ENCODE measurements at regions not wholly inside any gene's neighbourhood (a gene's known extent, or its start where the extent isn't known, plus 50 kb on each side); places are given as distances from the start of the nearest gene placed in this dataset.

- peaks cover 3% of the 10 kb centered on the region for H3K27me3 Mint-ChIP-seq
- no peaks in the 10 kb centered on the region for H3K36me3 Mint-ChIP-seq (ENCODE audit: low read depth)
- CTCF ChIA-PET = no interaction called here
- no peak overlapping the region for H3K4me3 Mint-ChIP-seq
- H3K27ac Mint-ChIP-seq = no peak overlapping the region
- ATAC-seq = no peak
- peaks cover 2% of the 10 kb centered on the region for H3K9me3 Mint-ChIP-seq (ENCODE audit: low read depth)
- POLR2A ChIA-PET = no interaction called here
- H3K4me1 Mint-ChIP-seq = no peaks in the 10 kb centered on the region
- intact Hi-C loops (cut with DNase I, micrococcal nuclease) = no loop called here
- no peak for DNase-seq
These were observed 930.8 kb downstream of the TFAP2A start for GRCh38 chr6:9484091-9484490.

- H3K27ac Mint-ChIP-seq = no peak overlapping the region
- POLR2A ChIA-PET = no interaction called here
- no peaks in the 10 kb centered on the region for H3K36me3 Mint-ChIP-seq (ENCODE audit: low read depth)
- CTCF ChIA-PET = interaction anchor here (0.9 kb wide), 1 partner anchor 499 kb away, joined by 3 read pairs; no protein-coding TSS in a partner anchor
- intact Hi-C loops (cut with DNase I, micrococcal nuclease) = no loop called here
- peaks cover 2% of the 10 kb centered on the region for H3K9me3 Mint-ChIP-seq (ENCODE audit: low read depth)
- H3K4me3 Mint-ChIP-seq = no peak overlapping the region
- peaks cover 3% of the 10 kb centered on the region for H3K27me3 Mint-ChIP-seq
- ATAC-seq (peak; percentile 53), DNase-seq (no peak)
- no peaks in the 10 kb centered on the region for H3K4me1 Mint-ChIP-seq
These were observed 932.7 kb downstream of the TFAP2A start for GRCh38 chr6:9482030-9482738.

DNA sequence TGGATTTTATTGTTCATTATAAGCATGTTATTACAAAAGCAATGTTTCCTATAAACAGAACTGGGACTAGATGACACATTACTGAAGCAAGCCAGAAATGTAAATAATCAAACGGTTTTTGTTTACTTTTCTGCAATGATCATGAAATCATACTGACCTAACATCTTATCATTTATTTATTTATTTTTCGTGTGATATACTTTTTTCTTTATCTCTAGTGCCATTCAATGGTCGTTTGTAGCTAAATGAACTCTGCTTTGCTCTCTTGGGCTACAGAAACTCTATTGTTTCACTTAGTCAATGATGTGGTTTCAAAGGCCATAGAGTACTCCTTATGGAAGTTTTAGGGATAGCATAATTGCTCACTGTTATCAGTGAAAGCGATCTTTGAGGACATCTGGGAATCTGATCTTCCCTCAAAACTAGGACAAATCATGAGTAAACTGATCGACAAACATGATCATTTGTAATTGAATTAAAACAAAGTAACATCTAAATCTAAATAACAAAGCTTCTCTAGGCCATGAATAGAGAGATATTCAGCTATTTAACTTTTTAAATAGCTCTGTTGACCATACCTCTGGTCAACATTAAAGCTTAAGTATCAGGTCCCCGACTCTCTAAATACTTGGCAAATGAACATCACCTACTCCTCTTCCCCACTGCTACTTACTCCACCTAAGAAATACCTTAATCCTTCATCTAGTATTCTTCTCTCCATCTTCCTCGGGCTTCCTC, 933.4 kb downstream of the TFAP2A start:
- Mint-ChIP-seq H3K27ac (no peak overlapping the region), H3K36me3 (ENCODE audit: low read depth) (no peaks in the 10 kb centered on the region), H3K4me3 (no peak overlapping the region), H3K4me1 (no peaks in the 10 kb centered on the region), H3K9me3 (ENCODE audit: low read depth) (peaks cover 2% of the 10 kb centered on the region), H3K27me3 (peaks cover 3% of the 10 kb centered on the region)
- intact Hi-C loops (cut with DNase I, micrococcal nuclease) = no loop called here
- ChIA-PET CTCF (no interaction called here), POLR2A (no interaction called here)
- no peak for ATAC-seq
- DNase-seq = no peak

DNA sequence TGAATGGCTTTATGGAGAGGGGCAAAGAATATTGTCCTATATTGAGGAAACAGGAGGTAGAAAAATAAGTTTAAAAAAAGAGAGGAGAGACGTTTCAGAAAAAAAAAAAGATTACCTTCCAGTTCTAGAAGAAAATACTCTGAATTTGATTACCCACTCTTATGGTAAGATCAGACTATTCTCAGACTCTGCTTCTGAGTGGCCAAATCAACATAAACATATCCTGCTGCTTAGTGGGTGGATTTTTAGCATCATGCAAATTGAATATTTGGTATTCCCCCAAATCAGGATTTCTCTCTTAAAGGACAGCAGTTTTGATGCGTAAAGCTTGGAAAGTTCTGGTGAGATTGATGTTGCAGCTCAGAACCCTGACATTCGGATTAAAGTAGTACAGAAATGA, 946.6 kb downstream of the TFAP2A start:
- Mint-ChIP-seq H3K4me3 (no peak overlapping the region), H3K4me1 (no peaks in the 10 kb centered on the region), H3K9me3 (ENCODE audit: low read depth) (no peaks in the 10 kb centered on the region), H3K36me3 (ENCODE audit: low read depth) (no peaks in the 10 kb centered on the region), H3K27ac (no peak overlapping the region), H3K27me3 (no peaks in the 10 kb centered on the region)
- DNase-seq (no peak), ATAC-seq (no peak)
- ChIA-PET CTCF (no interaction called here), POLR2A (no interaction called here)
- intact Hi-C loops (cut with DNase I, micrococcal nuclease) = no loop called here

DNA sequence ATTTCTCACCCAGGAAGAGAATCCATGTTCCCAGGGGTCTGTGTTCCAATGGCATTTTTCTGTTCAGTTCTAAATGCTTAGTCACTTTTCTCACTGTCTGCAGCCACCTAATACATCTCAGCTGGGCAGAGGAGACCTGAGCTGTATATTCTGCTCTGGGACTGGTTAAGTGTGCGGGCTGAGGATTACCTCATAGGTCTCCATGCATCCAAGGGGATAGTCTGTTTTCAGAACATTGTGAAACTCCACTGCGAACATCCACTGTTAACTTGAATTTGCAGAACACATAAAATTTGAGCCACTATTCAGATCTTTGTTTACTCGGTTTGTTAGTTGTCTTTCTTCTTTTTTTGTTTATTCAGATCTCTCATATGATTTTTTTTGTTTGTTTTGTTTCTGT, 947.1 kb downstream of the TFAP2A start:
- no peaks in the 10 kb centered on the region for H3K4me1 Mint-ChIP-seq
- ATAC-seq = no peak

DNA sequence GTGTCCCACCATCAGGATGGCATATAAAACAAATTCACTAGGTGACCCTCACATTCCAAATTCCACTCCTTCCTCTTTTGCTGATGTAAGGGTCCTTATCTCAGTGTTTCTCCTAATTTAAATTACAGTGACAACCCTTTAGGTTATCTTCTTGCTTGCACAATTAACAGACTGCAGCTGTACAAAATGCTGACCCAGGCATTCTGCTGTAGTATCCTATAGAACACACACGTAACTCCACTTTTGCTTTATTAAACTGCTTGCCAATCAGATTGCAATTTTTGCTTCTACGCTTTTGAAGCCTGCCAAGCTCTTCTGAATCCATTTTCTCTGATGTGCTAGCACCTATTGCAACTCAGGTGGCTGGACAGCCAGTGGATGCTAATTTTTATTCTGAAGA, 950.3 kb downstream of the TFAP2A start:
- ChIA-PET CTCF (no interaction called here), POLR2A (no interaction called here)
- Mint-ChIP-seq H3K27me3 (peaks cover 2% of the 10 kb centered on the region), H3K36me3 (ENCODE audit: low read depth) (no peaks in the 10 kb centered on the region), H3K9me3 (ENCODE audit: low read depth) (no peaks in the 10 kb centered on the region), H3K4me3 (no peak overlapping the region), H3K27ac (no peak overlapping the region), H3K4me1 (no peaks in the 10 kb centered on the region)
- DNase-seq (no peak), ATAC-seq (no peak)
- intact Hi-C loops (cut with DNase I, micrococcal nuclease) = no loop called here

More for the DNA sequence above, 947.1 kb downstream of the TFAP2A start:
- Mint-ChIP-seq H3K4me3 (no peak overlapping the region), H3K36me3 (ENCODE audit: low read depth) (no peaks in the 10 kb centered on the region), H3K27ac (no peak overlapping the region), H3K27me3 (peaks cover 2% of the 10 kb centered on the region), H3K9me3 (ENCODE audit: low read depth) (no peaks in the 10 kb centered on the region)
- POLR2A ChIA-PET = no interaction called here
- DNase-seq = no peak
- CTCF ChIA-PET = no interaction called here
- intact Hi-C loops (cut with DNase I, micrococcal nuclease) = no loop called here

- no peak for DNase-seq
- Mint-ChIP-seq H3K27me3 (peaks cover 2% of the 10 kb centered on the region), H3K9me3 (ENCODE audit: low read depth) (no peaks in the 10 kb centered on the region), H3K36me3 (ENCODE audit: low read depth) (no peaks in the 10 kb centered on the region), H3K27ac (no peak overlapping the region), H3K4me3 (no peak overlapping the region), H3K4me1 (no peaks in the 10 kb centered on the region)
- ChIA-PET CTCF (no interaction called here), POLR2A (no interaction called here)
- intact Hi-C loops (cut with DNase I, micrococcal nuclease) = no loop called here
- no peak for ATAC-seq
These were observed 951.6 kb downstream of the TFAP2A start for GRCh38 chr6:9463311-9463710.

DNA sequence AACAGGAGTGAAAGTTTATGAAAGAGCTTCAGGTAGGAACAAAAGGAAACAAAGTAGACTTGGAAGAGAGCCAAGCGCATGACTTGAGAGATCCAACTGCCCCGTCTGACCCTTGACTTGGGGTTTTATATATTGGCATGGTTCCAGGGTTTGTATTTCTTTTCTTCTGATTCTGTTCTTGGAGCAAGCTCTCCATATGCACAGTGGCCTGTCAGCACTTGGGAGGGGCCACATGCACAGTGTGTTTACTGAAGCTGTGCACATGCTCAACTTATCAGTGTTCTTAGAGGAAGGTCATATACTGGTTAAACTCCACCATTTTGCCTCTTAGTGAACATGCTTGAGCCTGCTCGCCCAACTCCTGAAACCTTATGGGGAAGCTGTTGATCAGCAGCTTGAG, 953.7 kb downstream of the TFAP2A start:
- H3K36me3 Mint-ChIP-seq (ENCODE audit: low read depth) = no peaks in the 10 kb centered on the region
- H3K27me3 Mint-ChIP-seq = peaks cover 2% of the 10 kb centered on the region
- ChIA-PET CTCF (no interaction called here), POLR2A (no interaction called here)
- no peak for ATAC-seq
- no peaks in the 10 kb centered on the region for H3K4me1 Mint-ChIP-seq
- intact Hi-C loops (cut with DNase I, micrococcal nuclease) = no loop called here
- DNase-seq = no peak
- no peaks in the 10 kb centered on the region for H3K9me3 Mint-ChIP-seq (ENCODE audit: low read depth)
- H3K27ac Mint-ChIP-seq = no peak overlapping the region
- no peak overlapping the region for H3K4me3 Mint-ChIP-seq

DNA sequence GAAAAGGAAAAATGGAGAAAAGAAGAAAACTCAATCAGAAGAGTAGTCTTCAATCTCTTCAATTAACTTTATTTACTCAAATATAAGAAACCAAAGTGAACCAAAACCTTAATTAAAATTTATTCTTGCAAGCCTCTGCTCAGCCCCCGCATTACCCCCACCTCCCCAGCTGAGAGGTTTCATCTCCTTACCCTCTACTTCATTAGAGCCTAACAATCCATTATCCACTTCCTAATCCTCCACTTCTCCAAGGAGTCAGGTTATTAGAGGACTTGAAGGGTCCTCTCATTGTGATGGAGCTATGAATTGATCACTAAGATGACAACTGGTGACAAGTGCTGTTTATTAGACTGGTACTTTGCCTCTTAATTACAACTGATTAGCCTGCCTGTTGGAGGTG, 956.5 kb downstream of the TFAP2A start:
- DNase-seq = no peak
- intact Hi-C loops (cut with DNase I, micrococcal nuclease) = no loop called here
- peaks cover 2% of the 10 kb centered on the region for H3K27me3 Mint-ChIP-seq
- H3K9me3 Mint-ChIP-seq (ENCODE audit: low read depth) = no peaks in the 10 kb centered on the region
- H3K36me3 Mint-ChIP-seq (ENCODE audit: low read depth) = no peaks in the 10 kb centered on the region
- no peak for ATAC-seq
- ChIA-PET CTCF (no interaction called here), POLR2A (no interaction called here)
- H3K4me1 Mint-ChIP-seq = no peaks in the 10 kb centered on the region
- no peak overlapping the region for H3K4me3 Mint-ChIP-seq
- H3K27ac Mint-ChIP-seq = no peak overlapping the region

- intact Hi-C loops (cut with DNase I, micrococcal nuclease) = no loop called here
- H3K9me3 Mint-ChIP-seq (ENCODE audit: low read depth) = no peaks in the 10 kb centered on the region
- H3K27me3 Mint-ChIP-seq = no peaks in the 10 kb centered on the region
- CTCF ChIA-PET = no interaction called here
- DNase-seq = no peak
- no peaks in the 10 kb centered on the region for H3K36me3 Mint-ChIP-seq (ENCODE audit: low read depth)
- no peaks in the 10 kb centered on the region for H3K4me1 Mint-ChIP-seq
- H3K27ac Mint-ChIP-seq = no peak overlapping the region
- POLR2A ChIA-PET = no interaction called here
- no peak for ATAC-seq
- H3K4me3 Mint-ChIP-seq = no peak overlapping the region
These were observed 958.8 kb downstream of the TFAP2A start for GRCh38 chr6:9455864-9456658.

DNA sequence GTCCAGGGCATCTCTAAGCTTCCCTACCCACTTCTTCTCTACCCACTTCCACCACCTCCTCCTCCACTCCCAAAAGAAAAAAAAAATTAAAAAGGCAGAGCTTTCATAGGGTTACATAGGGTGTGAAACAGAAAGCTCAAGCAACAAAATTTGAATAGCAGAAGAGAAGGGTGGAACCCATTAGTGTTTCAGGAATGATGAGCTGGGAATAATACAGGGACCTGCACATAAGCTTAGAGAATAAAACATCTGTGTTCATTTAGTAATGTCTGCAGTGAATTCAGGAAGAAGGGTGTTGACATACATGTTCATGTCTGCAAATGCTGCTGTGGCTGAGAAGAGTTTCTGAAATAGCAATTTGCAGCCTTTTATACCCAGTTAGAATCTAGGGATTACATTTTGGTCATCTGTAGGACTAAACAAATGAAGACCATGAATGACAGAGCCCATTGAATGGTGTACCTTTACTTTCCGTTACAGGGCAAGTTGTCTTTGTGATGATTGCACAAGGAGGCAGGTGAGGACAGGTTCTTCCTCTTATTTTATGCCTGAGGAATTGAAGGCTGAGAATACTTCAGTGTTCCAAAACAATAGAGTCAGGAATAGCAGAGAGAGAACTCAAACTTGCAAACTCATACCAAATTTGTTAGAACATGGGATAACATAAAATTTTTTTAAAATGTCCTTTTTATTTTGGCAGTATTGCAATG, 975.1 kb downstream of the TFAP2A start:
- CTCF ChIA-PET = no interaction called here
- H3K4me1 Mint-ChIP-seq = no peaks in the 10 kb centered on the region
- no peak overlapping the region for H3K27ac Mint-ChIP-seq
- ATAC-seq (no peak), DNase-seq (no peak)
- POLR2A ChIA-PET = no interaction called here
- intact Hi-C loops (cut with DNase I, micrococcal nuclease) = no loop called here
- no peaks in the 10 kb centered on the region for H3K36me3 Mint-ChIP-seq (ENCODE audit: low read depth)
- H3K27me3 Mint-ChIP-seq = peaks cover 4% of the 10 kb centered on the region
- no peak overlapping the region for H3K4me3 Mint-ChIP-seq
- H3K9me3 Mint-ChIP-seq (ENCODE audit: low read depth) = peaks cover 6% of the 10 kb centered on the region
